ENCODE measurements at regions not wholly inside any gene's neighbourhood (a gene's known extent, or its start where the extent isn't known, plus 50 kb on each side); places are given as distances from the start of the nearest gene placed in this dataset.

DNA sequence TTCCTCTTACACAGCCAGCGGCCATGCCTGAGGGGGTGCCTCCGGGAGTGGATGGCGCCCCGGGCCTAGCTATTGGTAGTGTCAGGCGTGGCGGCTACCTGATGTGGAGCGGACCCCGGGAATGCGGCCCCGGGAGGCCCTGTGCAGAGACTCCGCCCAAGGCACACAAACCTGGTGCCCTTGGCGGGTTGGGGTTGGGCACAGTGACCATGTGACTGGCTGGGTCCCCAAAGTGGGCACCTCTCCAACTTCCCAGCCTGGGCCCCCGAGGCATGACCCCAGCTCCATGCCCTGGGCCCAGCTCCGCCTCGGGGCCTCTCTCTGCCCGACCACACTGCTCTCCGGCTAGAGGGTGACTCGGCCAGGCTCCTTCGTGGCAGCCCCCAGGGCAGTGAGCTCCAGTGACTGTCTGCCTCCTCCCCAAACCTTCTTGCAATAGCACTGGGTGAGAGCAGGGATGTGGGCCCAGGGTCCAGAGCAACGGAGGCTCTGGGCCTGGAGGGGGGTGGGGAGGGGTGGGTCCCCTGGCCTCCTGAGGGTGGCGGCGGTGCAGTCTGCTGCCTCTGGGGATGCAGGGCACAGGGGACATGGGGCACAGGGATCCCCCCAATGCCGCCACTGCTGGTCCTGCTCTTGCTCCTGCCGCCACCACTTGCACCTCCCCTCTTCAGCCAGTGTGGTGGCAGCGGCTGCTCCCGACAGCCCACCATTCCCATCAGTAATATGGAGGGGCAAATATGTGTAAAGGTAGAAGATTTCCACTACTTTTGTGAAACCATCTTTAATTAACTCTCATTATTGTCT, 942.9 kb upstream of the EPHA7 start:
- DNase-seq = no peak

DNA sequence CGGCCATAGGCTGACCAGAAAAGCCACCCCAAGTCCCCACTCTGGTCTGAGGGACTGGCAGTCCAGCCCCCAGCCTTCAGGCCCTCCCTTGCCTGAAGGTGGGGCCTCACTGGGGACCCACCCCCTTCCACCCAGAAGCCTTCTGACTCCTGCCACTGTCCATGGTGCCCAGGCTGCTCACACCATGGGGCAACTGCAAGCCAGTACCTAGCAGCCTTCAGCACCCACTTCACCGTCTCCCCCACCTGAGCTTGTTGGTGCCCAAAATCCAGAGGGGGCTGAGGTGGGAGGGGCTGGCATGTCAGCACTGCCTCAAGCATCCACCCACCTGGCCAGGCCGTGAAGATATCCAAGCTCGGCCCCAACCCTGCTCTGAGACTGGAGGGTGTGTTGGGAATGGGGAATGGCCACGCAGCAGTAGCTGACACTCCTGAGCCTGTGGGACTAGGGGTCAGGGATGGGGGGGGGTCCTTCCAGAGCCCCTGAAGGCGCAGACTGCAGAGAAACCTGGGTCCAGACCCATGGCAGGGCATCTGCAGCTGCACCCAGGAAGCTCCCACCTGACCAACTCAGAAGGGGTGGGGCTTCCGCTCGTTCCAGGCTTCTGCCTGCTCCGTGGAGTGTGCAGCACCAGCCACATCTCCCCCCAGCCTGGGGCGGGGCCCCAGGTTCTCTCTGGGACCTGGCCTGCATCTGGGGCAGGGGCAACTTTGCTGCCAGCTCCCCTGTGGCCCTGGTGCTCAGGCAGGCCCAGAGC, 942.1 kb upstream of the EPHA7 start:
- DNase-seq = no peak

DNA sequence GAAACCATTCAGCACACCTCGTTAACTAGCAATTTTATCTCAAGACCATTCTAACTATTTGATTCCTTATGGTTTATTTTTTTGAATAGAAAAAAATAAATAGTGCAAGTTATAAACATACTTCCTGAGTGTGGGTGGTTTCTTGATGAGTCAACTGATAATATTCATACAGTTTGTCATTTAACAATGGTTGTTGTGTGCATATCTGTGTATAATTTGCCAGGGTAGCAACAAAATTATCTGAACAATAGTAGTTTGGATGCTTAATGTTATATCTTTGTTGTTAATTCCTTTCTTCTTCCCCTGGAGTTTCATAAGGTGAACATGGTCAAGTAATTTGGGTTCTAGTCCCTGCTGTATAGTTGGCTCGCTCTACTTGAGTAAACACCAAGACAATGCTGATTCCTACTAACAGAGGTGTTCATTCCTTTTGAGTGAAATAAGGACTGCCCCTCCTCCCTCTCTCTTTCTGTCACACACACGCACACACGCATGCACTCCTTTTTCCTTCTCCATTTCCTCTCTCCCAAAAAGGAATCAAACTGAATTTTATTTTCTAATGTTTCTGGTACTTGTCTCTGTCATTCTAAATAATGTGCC, 938.1 kb upstream of the EPHA7 start:
- no peak for DNase-seq

DNA sequence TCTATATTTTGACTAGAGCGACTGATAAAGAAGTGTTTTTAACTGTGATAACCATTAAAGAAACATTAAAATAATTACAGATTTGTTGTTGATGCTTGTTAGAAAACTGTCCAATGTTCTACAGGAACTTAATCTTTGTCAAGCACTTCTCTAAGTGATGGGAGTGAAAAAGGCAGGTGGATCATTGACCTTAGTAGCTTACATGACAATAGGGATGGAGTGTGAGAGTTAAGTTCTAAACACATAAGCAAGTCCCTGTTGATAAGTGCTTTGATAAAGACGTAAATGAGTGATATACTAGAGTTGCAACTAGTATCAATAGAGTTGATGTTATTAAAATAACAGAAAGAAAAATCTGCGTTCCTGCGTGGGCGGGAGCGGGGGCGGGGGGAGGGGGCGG, 931.5 kb upstream of the EPHA7 start:
- no peak for DNase-seq

DNA sequence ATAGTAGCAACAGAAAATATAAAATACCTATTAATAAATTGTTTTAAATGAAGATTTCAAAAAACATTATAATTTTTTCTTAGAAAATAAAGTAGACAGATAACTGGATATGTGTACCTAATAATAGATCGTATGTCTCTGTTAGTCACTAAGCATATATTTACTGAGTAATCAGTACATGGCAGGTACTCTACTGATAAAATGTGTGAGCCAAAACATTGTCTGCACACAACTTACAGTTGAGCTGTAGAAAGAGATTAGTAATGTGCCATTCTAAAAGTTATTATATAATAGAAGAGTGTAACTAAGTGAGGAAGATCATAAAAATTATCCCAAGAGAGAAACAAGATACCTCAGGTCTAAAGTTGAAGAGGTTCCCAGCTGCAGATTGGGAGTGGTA, 929.9 kb upstream of the EPHA7 start:
- no peak for DNase-seq

DNA sequence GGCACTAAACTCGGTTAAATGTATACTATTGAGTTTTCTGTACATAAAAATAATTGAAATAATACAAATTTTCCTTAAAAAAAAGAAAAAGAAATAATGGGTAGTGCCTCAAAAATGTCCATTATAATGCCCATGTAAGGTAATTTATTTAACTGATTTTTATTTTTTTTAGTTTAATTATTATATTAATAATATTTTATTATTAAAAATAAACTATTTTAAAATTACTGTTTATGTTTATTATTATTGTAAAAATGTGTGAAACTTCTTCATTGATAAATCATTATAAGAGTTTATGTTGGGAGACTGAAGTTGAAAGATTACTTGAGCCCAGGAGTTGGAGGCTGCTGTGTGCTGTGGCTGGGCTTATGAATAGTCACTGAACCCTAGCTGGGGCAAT, 925.5 kb upstream of the EPHA7 start:
- no peak for DNase-seq

DNA sequence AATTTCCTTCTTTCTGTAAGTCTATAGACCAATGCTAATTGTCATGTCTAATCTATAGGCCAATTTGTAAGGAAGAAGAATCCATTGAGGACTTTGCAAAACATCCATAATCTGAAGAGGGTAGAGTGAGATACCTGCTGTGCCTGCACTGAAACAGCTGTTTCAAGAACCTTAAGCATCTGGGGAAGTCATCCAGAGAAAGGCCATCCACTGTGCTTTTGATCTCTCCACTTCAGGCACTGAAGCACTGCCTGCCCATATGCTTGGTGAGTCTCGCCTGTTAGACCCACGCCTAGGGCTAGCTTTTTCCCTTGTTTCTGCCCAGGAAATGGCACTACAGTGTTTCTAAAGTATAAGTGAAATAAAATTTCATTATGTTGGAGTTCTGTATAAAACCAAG, 921.8 kb upstream of the EPHA7 start:
- no peak for DNase-seq

DNA sequence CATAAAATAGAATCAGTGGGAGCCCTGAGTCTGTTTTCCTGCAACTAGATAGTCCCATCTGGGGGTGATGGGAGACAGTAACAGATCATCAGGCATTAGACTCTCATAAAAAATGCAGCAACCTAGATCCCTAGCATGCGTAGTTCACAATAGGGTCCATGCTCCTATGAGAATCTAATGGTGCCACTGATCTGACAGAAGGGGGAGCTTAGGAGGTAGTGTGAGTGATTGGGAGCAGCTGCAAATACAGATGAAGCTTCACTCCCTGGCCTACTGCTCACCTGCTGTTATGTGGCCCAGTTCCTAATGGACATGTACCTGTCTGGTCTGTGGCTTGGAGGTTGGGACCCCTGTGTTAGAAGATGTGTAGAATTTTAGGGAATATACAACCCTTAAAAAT, 904.5 kb upstream of the EPHA7 start:
- no peak for DNase-seq

DNA sequence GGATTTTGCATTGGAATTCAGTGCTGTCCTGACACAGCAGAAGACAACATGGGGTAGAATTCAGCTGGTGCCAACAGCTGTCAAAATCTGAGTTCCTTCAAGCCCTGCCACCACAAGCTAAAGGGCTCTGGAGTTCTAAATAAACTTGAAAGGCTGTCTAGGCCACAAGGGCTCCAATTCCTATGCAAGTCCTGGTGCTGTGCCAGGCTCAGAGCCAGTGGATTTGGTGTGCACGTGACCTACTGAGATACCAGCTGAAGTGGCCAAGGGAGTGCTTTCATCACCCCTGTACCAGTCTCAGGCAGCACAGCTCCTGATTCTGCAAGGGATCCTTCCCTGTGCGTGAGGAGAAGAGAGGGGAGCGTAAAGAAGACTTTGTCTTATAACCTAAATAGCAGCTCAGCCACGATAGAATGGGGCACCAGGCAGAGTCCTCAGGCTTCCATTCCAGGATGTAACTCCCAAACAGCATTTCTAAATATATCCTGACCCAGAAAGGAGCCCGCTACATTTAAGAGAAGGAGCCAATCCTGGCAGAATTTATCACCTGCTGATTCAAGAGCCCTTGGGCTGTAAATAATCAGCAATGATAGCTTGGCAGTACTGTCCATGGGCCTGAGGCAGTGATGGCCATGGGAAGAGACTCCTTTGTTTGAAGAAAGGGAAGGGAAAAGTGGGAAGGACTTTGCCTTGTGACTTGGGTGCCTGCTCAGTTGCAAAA, 881.2 kb upstream of the EPHA7 start:
- no peak for DNase-seq

DNA sequence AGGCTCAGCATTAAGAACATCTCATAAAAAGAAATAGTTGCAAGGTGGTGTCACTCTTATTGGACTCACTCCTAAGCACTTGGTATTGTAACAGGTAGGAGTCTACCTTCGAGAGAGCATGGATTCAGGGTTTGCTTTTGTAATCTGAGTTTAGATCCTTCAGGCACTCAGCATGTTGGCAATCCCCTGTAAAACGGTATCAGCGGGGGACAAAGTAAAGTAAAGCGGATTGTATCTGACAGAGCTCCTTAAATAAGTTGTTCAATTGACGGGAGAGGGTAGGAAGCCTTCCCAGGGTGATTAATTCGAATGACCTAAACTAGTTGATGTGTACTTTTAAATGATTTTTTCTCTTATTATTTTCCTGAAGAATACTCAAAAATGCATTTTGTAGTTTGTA, 869.8 kb upstream of the EPHA7 start:
- DNase-seq = no peak

DNA sequence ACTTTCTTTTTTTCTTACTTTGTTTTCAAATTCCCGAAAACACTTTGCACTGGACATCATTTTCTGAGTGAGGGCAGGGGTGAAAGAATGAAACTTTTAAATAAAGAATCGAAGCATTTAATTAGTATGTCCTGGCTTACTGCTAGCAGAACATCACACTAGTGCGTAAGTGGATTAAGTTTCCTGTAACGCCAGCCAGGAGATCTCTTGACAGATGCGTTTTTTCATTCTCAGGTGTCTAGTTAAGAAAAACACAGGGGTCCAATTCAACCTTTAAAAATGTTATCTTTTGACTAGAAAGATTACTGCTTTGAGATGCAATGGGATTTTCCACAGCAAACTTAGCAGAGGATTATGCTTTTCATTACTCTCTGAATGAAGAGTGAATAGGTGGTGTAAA, 858.8 kb upstream of the EPHA7 start:
- DNase-seq = no peak

DNA sequence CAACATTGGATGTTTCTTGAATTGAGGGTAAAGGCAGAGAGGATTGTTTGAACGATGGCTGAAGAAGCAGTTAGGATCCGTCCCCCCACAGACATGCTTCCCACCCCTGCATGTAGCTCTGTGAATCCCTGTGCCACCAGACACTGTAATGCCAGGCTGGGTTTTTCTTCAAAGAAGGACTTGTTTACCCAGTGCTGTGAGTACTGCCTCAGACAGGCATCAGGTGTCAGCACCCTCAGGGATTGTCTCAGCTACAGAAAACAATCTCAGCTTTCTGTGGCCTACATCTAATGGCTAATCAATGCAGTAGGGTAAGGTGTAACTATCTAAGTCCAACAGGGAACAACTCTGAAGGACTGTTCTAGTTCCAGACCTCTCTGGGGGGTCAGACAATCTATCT, 853.0 kb upstream of the EPHA7 start:
- no peak for DNase-seq

DNA sequence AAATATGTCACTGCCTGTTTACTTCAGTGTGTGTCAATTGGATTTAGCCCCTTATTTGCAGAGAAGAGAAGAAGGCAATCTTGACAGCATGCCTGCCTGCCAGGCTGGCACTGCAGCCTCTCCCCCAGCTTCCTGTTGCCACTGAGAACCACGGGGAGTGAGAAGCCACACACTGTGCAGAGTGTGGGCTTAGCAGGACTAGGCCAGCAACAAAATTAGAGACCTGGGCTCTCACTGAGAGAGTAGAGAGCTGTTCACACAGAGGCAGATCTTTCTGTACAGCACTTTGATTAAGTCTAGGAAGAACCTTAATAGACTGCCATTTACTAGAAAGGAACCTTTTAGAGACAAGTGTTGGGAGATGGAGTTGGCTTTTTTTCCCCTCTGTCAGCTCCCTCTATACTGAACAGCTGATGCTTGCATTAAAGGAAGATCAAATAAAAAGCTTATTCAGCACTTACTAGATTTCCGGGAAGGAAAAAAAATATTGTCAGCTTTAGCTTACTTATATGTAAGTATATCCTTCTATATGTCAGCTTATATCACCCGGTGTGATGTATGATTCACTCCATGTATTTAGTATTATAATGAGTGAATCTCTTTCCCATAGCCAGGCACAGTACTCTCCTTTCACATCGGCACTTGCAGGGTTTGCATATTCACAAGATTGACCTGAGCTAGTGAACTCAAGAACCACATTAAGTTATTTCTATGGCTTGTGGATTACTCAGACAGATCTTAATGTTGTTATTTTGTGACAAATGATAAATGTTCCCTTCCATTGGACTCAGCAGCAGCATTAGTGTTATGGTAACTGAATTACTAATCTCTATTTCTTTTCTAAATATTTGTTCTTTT, 851.0 kb upstream of the EPHA7 start:
- no peak for DNase-seq

DNA sequence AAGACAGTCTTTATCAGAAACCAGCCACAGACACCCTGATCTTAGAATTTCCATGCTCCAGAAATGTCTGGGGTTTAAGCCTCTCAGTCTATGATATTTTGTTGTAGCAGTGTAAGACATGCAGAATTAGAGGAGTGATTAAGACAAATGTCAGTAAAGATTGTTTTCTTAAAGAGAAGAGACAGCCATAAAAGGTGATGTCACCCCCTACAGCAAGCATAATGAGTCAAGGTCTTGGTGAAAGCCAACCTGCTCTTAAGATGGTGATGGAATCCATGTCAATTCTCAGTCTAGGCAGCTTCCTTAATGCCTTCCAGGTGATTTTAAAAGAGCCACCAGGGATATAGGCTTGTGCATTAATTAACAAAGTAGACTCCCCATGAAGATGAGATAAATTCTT, 849.9 kb upstream of the EPHA7 start:
- DNase-seq = no peak

DNA sequence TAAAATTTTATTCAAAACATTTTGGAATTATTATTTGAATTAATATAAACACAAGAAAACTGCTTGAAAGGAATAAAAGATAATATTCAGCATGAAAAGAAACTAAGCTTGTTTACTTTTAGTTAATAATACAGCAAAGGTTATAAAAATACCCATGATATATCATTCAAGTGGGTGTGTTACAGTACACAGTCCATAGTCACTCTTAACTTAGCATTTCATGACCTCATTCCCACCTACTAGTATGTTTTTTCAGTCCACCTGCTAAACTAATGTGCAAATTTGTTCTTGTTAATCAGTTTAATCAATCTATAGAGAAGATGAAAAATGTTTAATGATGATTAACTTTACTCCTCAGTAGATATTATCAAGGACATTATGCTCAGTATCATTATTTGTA, 841.4 kb upstream of the EPHA7 start:
- DNase-seq = no peak

DNA sequence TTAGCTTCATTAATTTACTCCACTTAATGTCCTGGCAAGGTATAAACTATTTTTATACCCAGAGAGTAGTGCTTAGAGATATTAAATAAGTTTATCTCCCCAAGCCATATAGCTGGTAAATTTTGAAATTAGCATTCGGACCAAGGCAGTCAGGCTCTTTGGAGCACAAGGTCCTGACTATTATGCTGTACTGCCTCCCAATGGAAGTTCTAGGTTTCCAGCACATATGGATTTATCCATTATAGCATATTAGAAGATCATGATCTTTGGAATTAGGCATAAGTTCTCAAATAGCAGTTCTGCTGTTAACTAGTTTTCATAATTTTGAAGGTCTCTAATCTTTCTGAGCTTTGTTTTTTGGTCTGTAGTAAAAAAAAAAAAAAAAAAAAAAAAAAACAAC, 835.3 kb upstream of the EPHA7 start:
- DNase-seq = no peak

DNA sequence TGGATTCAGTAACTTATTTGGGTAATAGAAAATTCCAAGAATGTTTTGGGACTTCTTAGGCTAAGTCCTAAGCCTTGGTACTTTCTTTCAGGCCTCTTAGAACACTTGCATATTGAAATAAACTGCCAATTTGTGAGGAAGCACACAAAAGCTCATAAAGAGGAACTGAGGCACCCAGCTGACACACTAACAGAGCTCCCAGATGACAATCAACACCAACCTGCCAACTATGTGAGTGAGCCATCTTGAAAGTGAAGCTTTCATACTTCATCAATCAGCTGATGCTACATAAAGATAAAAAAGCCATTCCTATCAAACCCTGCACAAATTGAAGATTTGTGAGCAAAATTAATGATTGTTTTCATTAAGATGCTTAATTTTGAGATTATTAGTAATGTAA, 832.5 kb upstream of the EPHA7 start:
- DNase-seq = no peak

DNA sequence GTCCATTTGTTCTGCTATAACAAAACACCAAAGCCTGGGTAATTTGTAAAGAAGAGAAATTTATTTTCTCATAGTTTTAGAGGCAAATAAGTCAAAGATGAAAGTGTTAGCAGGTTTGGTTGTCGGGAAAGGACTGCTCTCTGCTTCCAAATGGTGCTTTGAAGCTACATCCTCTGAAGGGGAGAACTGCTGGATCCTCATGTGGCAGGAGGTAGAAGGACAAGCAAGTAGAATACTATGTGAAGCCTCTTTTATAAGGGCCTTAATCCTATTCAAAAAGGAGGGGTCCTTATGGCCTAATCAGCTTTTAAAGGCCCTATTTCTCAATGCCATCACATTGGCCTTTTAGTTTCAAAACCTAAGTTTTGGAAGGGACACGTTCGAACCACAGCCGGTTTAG, 826.0 kb upstream of the EPHA7 start:
- DNase-seq = no peak

DNA sequence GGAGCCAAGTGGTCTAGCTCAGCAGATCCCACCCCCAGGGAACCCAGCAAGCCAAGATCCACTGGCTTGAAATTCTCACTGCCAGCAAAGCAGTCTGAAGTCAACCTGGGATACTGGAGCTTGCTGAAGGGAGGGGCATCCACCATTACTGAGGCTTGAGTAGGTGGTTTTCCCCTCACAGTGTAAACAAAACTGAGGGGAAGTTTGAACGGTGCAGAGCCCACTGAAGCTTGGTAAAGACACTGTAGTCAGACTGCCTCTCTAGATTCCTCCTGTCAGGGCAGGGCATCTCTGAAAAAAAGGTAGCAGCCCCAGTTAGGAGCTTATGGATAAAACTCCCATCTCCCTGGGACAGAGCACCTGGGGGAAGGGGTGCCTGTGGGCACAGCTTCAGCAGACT, 819.5 kb upstream of the EPHA7 start:
- no peak for DNase-seq

DNA sequence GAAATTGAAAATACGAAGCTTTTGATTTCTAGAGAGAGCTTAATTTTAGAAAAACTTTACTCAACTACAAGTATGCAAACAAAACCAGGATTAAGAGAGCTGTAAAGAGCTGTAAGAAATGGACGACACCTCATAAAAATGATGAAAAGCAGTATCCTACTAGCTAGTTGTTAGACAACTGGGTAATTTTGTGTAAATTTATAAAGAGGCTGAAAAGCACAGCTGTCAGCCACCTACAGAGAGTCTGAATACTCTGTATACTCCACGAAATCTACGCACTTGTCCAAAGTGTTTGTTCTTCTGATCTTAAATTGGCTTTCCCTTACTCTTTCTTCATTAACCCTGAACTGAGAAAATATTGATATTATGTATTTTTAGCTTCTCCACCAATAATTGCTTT, 808.4 kb upstream of the EPHA7 start:
- DNase-seq = no peak

DNA sequence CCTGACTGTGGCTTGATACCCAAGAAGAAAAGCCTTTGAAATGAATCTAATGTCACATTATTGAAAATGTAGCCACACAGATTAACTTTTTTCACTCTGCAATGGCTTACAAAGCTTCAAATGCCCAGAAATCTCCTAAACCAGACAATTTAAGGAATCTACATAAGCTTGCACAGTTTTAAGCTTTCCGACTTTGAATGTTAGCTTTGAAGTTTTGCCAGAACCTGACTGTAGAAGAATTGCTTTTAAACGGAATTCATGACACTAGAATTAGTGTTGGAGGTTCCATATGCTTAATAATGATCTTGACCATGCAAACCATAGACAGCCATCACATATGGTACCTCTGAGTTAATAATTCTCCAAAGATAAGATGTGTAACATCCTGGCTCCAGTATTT, 798.5 kb upstream of the EPHA7 start:
- DNase-seq = no peak

DNA sequence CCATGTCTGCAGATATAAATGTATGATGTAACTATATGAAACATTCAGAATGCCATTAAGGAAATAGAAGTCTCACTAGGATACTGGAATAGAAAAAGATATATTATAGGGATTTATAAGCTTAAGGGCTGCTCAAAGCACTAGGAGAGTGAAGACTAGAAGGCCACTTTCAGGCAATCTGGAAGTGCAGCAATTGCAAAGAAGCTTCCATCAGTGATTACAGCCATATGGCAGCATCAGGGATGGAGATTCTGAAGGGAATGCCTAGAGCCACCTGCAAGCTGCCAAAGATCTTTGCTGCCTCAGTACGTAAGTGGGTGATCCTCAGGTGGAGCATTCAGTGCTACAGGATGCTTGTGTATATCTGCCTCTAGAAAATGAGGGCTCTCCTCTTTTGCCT, 796.2 kb upstream of the EPHA7 start:
- DNase-seq = no peak

DNA sequence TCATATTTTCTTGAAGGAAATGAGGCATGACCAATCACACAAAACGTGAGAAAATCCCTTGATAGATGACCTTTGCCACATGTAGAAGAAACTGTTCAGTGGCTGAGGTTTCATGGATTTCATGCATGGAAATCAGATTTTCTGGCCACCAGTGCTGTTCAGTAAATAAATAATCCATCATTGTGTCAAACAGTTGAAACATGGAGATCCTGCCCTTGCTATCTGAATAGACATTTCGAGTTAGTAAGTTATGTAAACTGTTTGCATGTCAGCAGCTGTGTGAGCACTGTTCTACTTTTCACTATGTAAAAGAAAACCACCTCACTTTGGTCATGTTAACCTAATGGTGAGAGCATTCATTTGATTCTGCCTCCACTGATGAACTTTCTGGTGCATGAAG, 793.9 kb upstream of the EPHA7 start:
- no peak for DNase-seq
